CD4-positive, alpha-beta T cell (primary cell): ENCODE measurements at regions not wholly inside any gene's neighbourhood (a gene's known extent, or its start where the extent isn't known, plus 50 kb on each side); places are given as distances from the start of the nearest gene placed in this dataset.

ENCODE experiments used
- ATAC-seq: fragments of 200-7000 bp; cut with Tn5 transposase; one replicate; pipeline ENCODE4 v1.10.0; 2022; ENCODE audit warnings: mild to moderate bottlenecking; ENCODE audit not compliant: poor library complexity
- CTCF ChIA-PET: fragments of 350-600 bp; sonication (Branson Sonifier 250); formaldehyde crosslinking; loops from one replicate; lab custom pipeline; 2021; ENCODE audit warnings: antibody characterized with exemption, inconsistent platforms; lab: Charles Lee
- POLR2A ChIA-PET: fragments of 350-600 bp; sonication (Branson Sonifier 250); formaldehyde crosslinking; loops from one replicate; lab custom pipeline; 2021; ENCODE audit warnings: antibody characterized with exemption, inconsistent platforms; lab: Charles Lee
- DNase-seq, 14 experiments: peaks; one replicate each; pipeline ENCODE4 v3.0.0-alpha.2; 2013 to 2020; ENCODE audit warnings: mixed read lengths in 2 of 14
- H3K27ac ChIP-seq, 2 donors: one replicate each; pipeline versions ENCODE4 v1.5.1 to v1.7.0; 2013; ENCODE audit warnings: low read length in 2 of 2, low read depth in 1 of 2, mild to moderate bottlenecking in 1 of 2
- H3K27me3 ChIP-seq, 2 experiments: 1 replicate in 1 of 2; 2 replicates in 1 of 2; pipeline versions ENCODE4 v1.6.1 to v1.7.0; 2013; ENCODE audit warnings: low read length in 2 of 2, control low read depth in 1 of 2, mild to moderate bottlenecking in 1 of 2, moderate library complexity in 1 of 2; ENCODE audit not compliant: insufficient read depth in 2 of 2, control insufficient read depth in 1 of 2
- H3K36me3 ChIP-seq: one replicate; pipeline ENCODE4 v1.6.1; 2013; ENCODE audit warnings: low read length, control low read depth; ENCODE audit not compliant: insufficient read depth
- H3K4me1 ChIP-seq: one replicate; pipeline ENCODE4 v1.6.1; 2013; ENCODE audit warnings: low read length, control low read depth; ENCODE audit not compliant: insufficient read depth
- H3K4me3 ChIP-seq: one replicate; pipeline ENCODE4 v1.5.1; 2013; ENCODE audit warnings: mild to moderate bottlenecking, low read length, moderate library complexity
- H3K9me3 ChIP-seq, 2 experiments: 1 replicate in 1 of 2; 2 replicates in 1 of 2; pipeline versions ENCODE4 v1.6.1 to v1.7.0; 2013; ENCODE audit warnings: low read length in 2 of 2, mild to moderate bottlenecking in 2 of 2, control low read depth in 1 of 2, moderate library complexity in 1 of 2; ENCODE audit not compliant: control insufficient read depth in 1 of 2, insufficient read depth in 1 of 2
- H3K27ac Mint-ChIP-seq: one replicate; pipeline ENCODE4 v1.8.0; 2020; ENCODE audit warnings: mixed read lengths
- H3K27me3 Mint-ChIP-seq: one replicate; pipeline ENCODE4 v1.8.0; 2021; ENCODE audit warnings: mixed read lengths
- H3K36me3 Mint-ChIP-seq: one replicate; pipeline ENCODE4 v1.8.0; 2021; ENCODE audit warnings: low read depth, mixed read lengths
- H3K4me1 Mint-ChIP-seq: one replicate; pipeline ENCODE4 v1.8.0; 2021; ENCODE audit warnings: low read depth, mixed read lengths
- H3K4me3 Mint-ChIP-seq: one replicate; pipeline ENCODE4 v1.8.0; 2020; ENCODE audit warnings: mild to moderate bottlenecking, mixed read lengths
- H3K9me3 Mint-ChIP-seq: one replicate; pipeline ENCODE4 v1.8.0; 2020; ENCODE audit warnings: mixed read lengths
- CTCF ChIP-seq: fragments of 200-600 bp; IDR thresholded peaks from one replicate; pipeline ENCODE4 v1.8.0; 2022; ENCODE audit warnings: antibody characterized with exemption, mild to moderate bottlenecking
- intact Hi-C, 2 experiments: fragments of 100-400 bp; cut with DNase I in 1 of 2; cut with micrococcal nuclease in 1 of 2; formaldehyde crosslinking; loops; one replicate each; pipeline versions ENCODE4 v1.15.1 to v1.9.0; 2023 to 2025; cut with DNase I, micrococcal nuclease

- H3K4me1 Mint-ChIP-seq, result peaks cover 6% of the 10 kb centered on the region
- Histone ChIP-seq H3K4me1 (peaks cover 8% of the 10 kb centered on the region), H3K9me3 (no peaks in the 10 kb centered on the region), H3K36me3 (no peaks in the 10 kb centered on the region), H3K27me3 (no peaks in the 10 kb centered on the region), H3K4me3 (no peak overlapping the region), H3K27ac (no peak overlapping the region)
- no peak for TF ChIP-seq CTCF
- no peaks in the 10 kb centered on the region for H3K9me3 Mint-ChIP-seq
- intact Hi-C loops, result loop anchor here in 1 of 2 experiments (1.0 kb wide), 1 partner anchor 494 kb away; no protein-coding TSS in a partner anchor
- no peak overlapping the region for H3K27ac Mint-ChIP-seq
- POLR2A ChIA-PET, result interaction anchor here (0.7 kb wide), 1 partner anchor 496 kb away, joined by 3 read pairs; no protein-coding TSS in a partner anchor
- H3K27me3 Mint-ChIP-seq, result no peaks in the 10 kb centered on the region
- no peak for ATAC-seq
- H3K36me3 Mint-ChIP-seq, result no peaks in the 10 kb centered on the region
- H3K4me3 Mint-ChIP-seq, result no peak overlapping the region
- CTCF ChIA-PET, result no interaction called here
- no peak for DNase-seq
Measured at GRCh38 chr5:168218746-168219145, 72.7 kb upstream of the WWC1 start.

GRCh38 chr5:168219515-168220410, 71.7 kb upstream of the WWC1 start:
- CTCF ChIA-PET, result interaction anchor here (0.7 to 1.2 kb wide), 9 partner anchors 9 to 949 kb away, joined by 3 to 6 read pairs (median 4); no protein-coding TSS in a partner anchor
- no peak overlapping the region for H3K27ac ChIP-seq
- Mint-ChIP-seq H3K36me3 (no peaks in the 10 kb centered on the region), H3K4me1 (peaks cover 6% of the 10 kb centered on the region), H3K4me3 (no peak overlapping the region), H3K27ac (no peak overlapping the region), H3K27me3 (no peaks in the 10 kb centered on the region), H3K9me3 (no peaks in the 10 kb centered on the region)
- H3K36me3 ChIP-seq, result no peaks in the 10 kb centered on the region
- POLR2A ChIA-PET, result interaction anchor here (0.7 to 1.3 kb wide), 2 partner anchors 8 to 497 kb away, joined by 3 to 5 read pairs; no protein-coding TSS in a partner anchor
- intact Hi-C loops, result loop anchor here in 1 of 2 experiments (1.0 to 5.0 kb wide), 2 partner anchors 107 to 495 kb away; no protein-coding TSS in a partner anchor
- H3K27me3 ChIP-seq, result no peaks in the 10 kb centered on the region
- ATAC-seq (peak; percentile 48), DNase-seq (peak in 5 of 14 experiments; percentile 29 to 78 (median 65))
- H3K4me3 ChIP-seq, result no peak overlapping the region
- TF ChIP-seq CTCF, result peak; percentile 84
- peaks cover 8% of the 10 kb centered on the region for H3K4me1 ChIP-seq
- H3K9me3 ChIP-seq, result no peaks in the 10 kb centered on the region

GRCh38 chr5:168224085-168224484, 67.4 kb upstream of the WWC1 start:
- CTCF ChIA-PET, result no interaction called here
- no peaks in the 10 kb centered on the region for H3K27me3 Mint-ChIP-seq
- no peaks in the 10 kb centered on the region for H3K36me3 Mint-ChIP-seq
- no peak for TF ChIP-seq CTCF
- H3K9me3 ChIP-seq, result peaks cover 0 to 4% of the 10 kb centered on the region in 2 experiments
- H3K9me3 Mint-ChIP-seq, result no peaks in the 10 kb centered on the region
- H3K36me3 ChIP-seq, result no peaks in the 10 kb centered on the region
- H3K27ac ChIP-seq, result no peak overlapping the region
- H3K4me3 ChIP-seq, result no peak overlapping the region
- peaks cover 17% of the 10 kb centered on the region for H3K4me1 ChIP-seq
- intact Hi-C loops, result loop anchor here in 1 of 2 experiments (5.0 kb wide), 1 partner anchor 112 kb away; no protein-coding TSS in a partner anchor
- H3K27me3 ChIP-seq, result no peaks in the 10 kb centered on the region
- no peak overlapping the region for H3K27ac Mint-ChIP-seq
- peaks cover 24% of the 10 kb centered on the region for H3K4me1 Mint-ChIP-seq
- H3K4me3 Mint-ChIP-seq, result no peak overlapping the region
- DNase-seq (no peak), ATAC-seq (no peak)
- POLR2A ChIA-PET, result no interaction called here
